HCT116 (cell line): ENCODE measurements at regions not wholly inside any gene's neighbourhood (a gene's known extent, or its start where the extent isn't known, plus 50 kb on each side); places are given as distances from the start of the nearest gene placed in this dataset.

Experiments
- ATAC-seq: fragments of 200-7000 bp; cut with Tn5 transposase; 2 replicates; pipeline ENCODE4 v1.9.1; 2020; ENCODE audit warnings: mild to moderate bottlenecking, moderate library complexity
- BruUV-seq: library from RNA; stranded (reverse); fragments of 400-500 nt; replicated peaks from 2 replicates; lab custom pipeline; 2021; lab: Mats Ljungman, UMichigan
- CTCF ChIA-PET: fragments of 300-600 bp; sonication (Branson Sonifier 250); formaldehyde crosslinking; loops from one replicate; lab custom pipeline; 2021; ENCODE audit warnings: antibody characterized with exemption; lab: Charles Lee
- POLR2A ChIA-PET: fragments of 300-600, 350-600 bp; sonication (Branson Sonifier 250); formaldehyde crosslinking; loops from one replicate; lab custom pipeline; 2021; ENCODE audit warnings: antibody characterized with exemption; lab: Charles Lee
- RAD21 ChIA-PET, 2 experiments: fragments of 300-600 bp; sonication (Branson Sonifier 250); formaldehyde crosslinking; loops; one replicate each; lab custom pipeline; 2023; ENCODE audit warnings: low total read pairs in 2 of 2; ENCODE audit not compliant: uncharacterized antibody in 2 of 2, unreplicated experiment in 2 of 2, low non-redundant PET in 1 of 2; lab: Charles Lee
- DNase-seq: peaks from one replicate; pipeline ENCODE4 v3.0.0-alpha.2; 2010; ENCODE audit warnings: low read depth, low spot score
- H2AFZ ChIP-seq: fragments of 200-600 bp; shearing (Covaris generic), sonication (generic); 2 replicates; pipeline ENCODE4 v1.6.1; 2017; ENCODE audit warnings: low read depth, mixed run types, mixed read lengths, antibody characterized with exemption, low read length; ENCODE audit not compliant: poor library complexity, severe bottlenecking
- H3K27ac ChIP-seq: 2 replicates; pipeline ENCODE4 v1.5.1; 2012; ENCODE audit warnings: low read depth, low read length
- H3K27me3 ChIP-seq: fragments of 200-600 bp; sonication (generic); 2 replicates; pipeline ENCODE4 v1.6.1; 2016; ENCODE audit warnings: mixed run types, low read length, mixed read lengths; ENCODE audit not compliant: insufficient read depth
- H3K36me3 ChIP-seq, 2 experiments: fragments of 200-500 bp in 1 of 2; fragments of 200-600 bp in 1 of 2; sonication (Bioruptor generic) in 1 of 2; sonication (generic) in 1 of 2; 2 replicates each; pipeline versions ENCODE4 v1.5.1 to v1.6.1; 2014 to 2016; ENCODE audit warnings: low read length in 2 of 2, inconsistent platforms in 1 of 2, mixed read lengths in 1 of 2, mixed run types in 1 of 2; ENCODE audit not compliant: insufficient read depth in 2 of 2, control insufficient read depth in 1 of 2
- H3K4me1 ChIP-seq, 2 experiments: fragments of 200-600 bp in 1 of 2; sonication (generic) in 1 of 2; 2 replicates each; pipeline versions ENCODE4 v1.5.1 to v1.6.1; 2012 to 2017; ENCODE audit warnings: low read length in 2 of 2, inconsistent platforms in 1 of 2, mild to moderate bottlenecking in 1 of 2, mixed read lengths in 1 of 2, mixed run types in 1 of 2, moderate library complexity in 1 of 2; ENCODE audit not compliant: insufficient read depth in 2 of 2, control insufficient read depth in 1 of 2
- H3K4me2 ChIP-seq: fragments of 200-600 bp; sonication (generic); 2 replicates; pipeline ENCODE4 v1.6.1; 2017; ENCODE audit warnings: mixed run types, low read length, mixed read lengths
- H3K4me3 ChIP-seq, 2 experiments: fragments of 200-600 bp in 1 of 2; sonication (generic) in 1 of 2; replicated peaks in 1 of 2; 2 replicates each; pipeline ENCODE4 v1.5.1; 2011 to 2016; ENCODE audit warnings: low read length in 2 of 2, control low read depth in 1 of 2, low read depth in 1 of 2, mild to moderate bottlenecking in 1 of 2, mixed read lengths in 1 of 2, mixed run types in 1 of 2
- H3K79me2 ChIP-seq: fragments of 200-600 bp; sonication (generic); 2 replicates; pipeline ENCODE4 v1.6.1; 2017; ENCODE audit warnings: mild to moderate bottlenecking, mixed run types, low read length, moderate library complexity, mixed read lengths; ENCODE audit not compliant: insufficient read depth
- H3K9ac ChIP-seq: fragments of 200-600 bp; sonication (generic); 2 replicates; pipeline ENCODE4 v1.6.1; 2016; ENCODE audit warnings: low read length, mixed read lengths
- H3K9me2 ChIP-seq: fragments of 200-600 bp; sonication (generic), shearing (Covaris generic); 2 replicates; pipeline ENCODE4 v1.6.1; 2017; ENCODE audit warnings: mixed run types, mild to moderate bottlenecking, moderate library complexity; ENCODE audit not compliant: insufficient read depth
- H3K9me3 ChIP-seq, 2 experiments: fragments of 200-500 bp in 1 of 2; fragments of 200-600 bp in 1 of 2; sonication (Bioruptor generic) in 1 of 2; sonication (generic) in 1 of 2; 2 replicates each; pipeline ENCODE4 v1.6.1; 2014 to 2017; ENCODE audit warnings: low read length in 2 of 2, mixed read lengths in 2 of 2, inconsistent platforms in 1 of 2, low read depth in 1 of 2, mild to moderate bottlenecking in 1 of 2, mixed run types in 1 of 2, moderate library complexity in 1 of 2; ENCODE audit not compliant: control insufficient read depth in 1 of 2, insufficient read depth in 1 of 2
- H4K20me1 ChIP-seq: fragments of 200-600 bp; sonication (generic), shearing (Covaris generic); 2 replicates; pipeline ENCODE4 v1.6.1; 2017; ENCODE audit warnings: mixed run types, mild to moderate bottlenecking, moderate library complexity; ENCODE audit not compliant: insufficient read depth
- CEBPB ChIP-seq: IDR thresholded peaks from 2 replicates; pipeline ENCODE4 v1.6.1; 2012; ENCODE audit warnings: low read depth
- EGR1 ChIP-seq: IDR thresholded peaks from 2 replicates; pipeline ENCODE4 v1.6.1; 2012; ENCODE audit warnings: low read depth
- EZH2phosphoT487 ChIP-seq: fragments of 200-600 bp; IDR thresholded peaks from 2 replicates; pipeline ENCODE4 v1.6.1; 2018; ENCODE audit warnings: antibody characterized with exemption, borderline replicate concordance
- POLR2A ChIP-seq: IDR thresholded peaks from 2 replicates; pipeline ENCODE4 v1.7.0; 2011; ENCODE audit warnings: borderline replicate concordance; ENCODE audit not compliant: insufficient read depth, insufficient read length; ENCODE audit errors: extremely low read depth
- SRF ChIP-seq: IDR thresholded peaks from 2 replicates; pipeline ENCODE4 v1.6.1; 2012; ENCODE audit warnings: low read depth
- intact Hi-C: fragments of 100-400 bp; cut with micrococcal nuclease; formaldehyde crosslinking; loops from 2 replicates; pipeline ENCODE4 v1.10.0; 2022
- TF ChIP-seq, protein P1 (sequence below), 3 experiments: fragments of 200-600 bp in 1 of 3; sonication (generic) in 1 of 3; IDR thresholded peaks in 2 of 3; conservative IDR thresholded peaks in 1 of 3; 2 replicates each; pipeline ENCODE4 v1.5.1; 2012 to 2017; ENCODE audit warnings: low read depth in 2 of 3, low read length in 2 of 3, antibody characterized with exemption in 1 of 3, borderline replicate concordance in 1 of 3, control low read depth in 1 of 3, mild to moderate bottlenecking in 1 of 3, mixed read lengths in 1 of 3, mixed run types in 1 of 3, moderate library complexity in 1 of 3; ENCODE audit not compliant: insufficient read depth in 1 of 3
- TF ChIP-seq, protein P2 (sequence below): IDR thresholded peaks from 2 replicates; pipeline ENCODE4 v1.6.1; 2012
- TF ChIP-seq, protein P3 (sequence below): IDR thresholded peaks from 2 replicates; pipeline ENCODE4 v1.6.1; 2012
- TF ChIP-seq, protein P4 (sequence below): IDR thresholded peaks from 2 replicates; pipeline ENCODE4 v1.6.1; 2011; ENCODE audit warnings: mild to moderate bottlenecking, low read length, moderate library complexity; ENCODE audit not compliant: insufficient replicate concordance; ENCODE audit errors: extremely low read depth

DNA sequence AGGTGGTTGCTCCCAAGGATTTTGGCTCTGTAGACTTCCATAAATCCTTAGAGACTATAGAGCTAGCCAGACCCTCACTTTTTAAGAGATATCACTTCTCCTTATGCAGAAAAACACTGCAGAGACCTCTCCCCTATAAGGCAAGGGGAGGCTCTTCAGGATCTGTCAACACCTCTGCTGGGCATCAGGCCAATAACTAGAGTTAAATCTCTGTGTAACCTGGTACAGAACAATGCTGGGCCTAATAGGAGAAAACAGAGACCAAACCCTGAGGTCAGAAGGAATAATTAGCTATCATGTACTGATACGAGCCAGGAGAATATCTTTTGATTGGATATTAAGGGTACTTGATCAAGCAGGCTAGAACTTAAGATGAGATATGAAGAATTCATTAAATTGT is 358.5 kb downstream of the TBC1D4 start (continued):
- TF ChIP-seq, protein P1, sequence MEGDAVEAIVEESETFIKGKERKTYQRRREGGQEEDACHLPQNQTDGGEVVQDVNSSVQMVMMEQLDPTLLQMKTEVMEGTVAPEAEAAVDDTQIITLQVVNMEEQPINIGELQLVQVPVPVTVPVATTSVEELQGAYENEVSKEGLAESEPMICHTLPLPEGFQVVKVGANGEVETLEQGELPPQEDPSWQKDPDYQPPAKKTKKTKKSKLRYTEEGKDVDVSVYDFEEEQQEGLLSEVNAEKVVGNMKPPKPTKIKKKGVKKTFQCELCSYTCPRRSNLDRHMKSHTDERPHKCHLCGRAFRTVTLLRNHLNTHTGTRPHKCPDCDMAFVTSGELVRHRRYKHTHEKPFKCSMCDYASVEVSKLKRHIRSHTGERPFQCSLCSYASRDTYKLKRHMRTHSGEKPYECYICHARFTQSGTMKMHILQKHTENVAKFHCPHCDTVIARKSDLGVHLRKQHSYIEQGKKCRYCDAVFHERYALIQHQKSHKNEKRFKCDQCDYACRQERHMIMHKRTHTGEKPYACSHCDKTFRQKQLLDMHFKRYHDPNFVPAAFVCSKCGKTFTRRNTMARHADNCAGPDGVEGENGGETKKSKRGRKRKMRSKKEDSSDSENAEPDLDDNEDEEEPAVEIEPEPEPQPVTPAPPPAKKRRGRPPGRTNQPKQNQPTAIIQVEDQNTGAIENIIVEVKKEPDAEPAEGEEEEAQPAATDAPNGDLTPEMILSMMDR (IDR thresholded peaks at IDR 0.05 in 2 of 3, conservative IDR thresholded peaks at IDR 0.05 in 1 of 3; ENCODE audit: borderline replicate concordance in 1 of 3, insufficient read depth in 1 of 3, low read depth in 2 of 3, low read length in 2 of 3) = no peak
- TF ChIP-seq, protein P2, sequence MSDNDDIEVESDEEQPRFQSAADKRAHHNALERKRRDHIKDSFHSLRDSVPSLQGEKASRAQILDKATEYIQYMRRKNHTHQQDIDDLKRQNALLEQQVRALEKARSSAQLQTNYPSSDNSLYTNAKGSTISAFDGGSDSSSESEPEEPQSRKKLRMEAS = no peak
- TF ChIP-seq SRF = no peak
- no peak for TF ChIP-seq POLR2A
- TF ChIP-seq EZH2phosphoT487 = no peak

DNA sequence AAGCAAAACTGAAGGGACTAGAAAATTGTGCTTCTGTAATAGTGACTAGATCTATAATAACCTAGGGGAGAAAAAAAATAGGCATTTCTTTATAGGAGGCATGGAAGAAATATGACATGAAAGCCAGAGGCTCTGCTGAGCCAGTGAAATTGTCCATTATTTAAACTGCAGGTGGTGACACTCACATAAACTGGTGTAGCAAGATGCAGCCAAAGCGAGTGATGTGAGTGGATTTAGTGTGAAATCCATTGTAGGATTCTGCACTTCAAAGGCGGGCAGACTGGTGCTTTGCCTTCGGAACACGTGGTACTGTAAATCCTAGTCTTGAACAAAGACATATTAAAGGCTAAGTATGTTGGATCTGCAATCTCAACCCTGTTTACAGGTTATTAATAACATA is 361.9 kb downstream of the TBC1D4 start:
- H3K27me3 ChIP-seq = no peaks in the 10 kb centered on the region
- no peaks in the 10 kb centered on the region for H3K36me3 ChIP-seq
- no peak overlapping the region for H3K9ac ChIP-seq
- H3K4me2 ChIP-seq = no peak overlapping the region
- POLR2A ChIA-PET = no interaction called here
- no peaks in the 10 kb centered on the region; the same call in 1 of the 2 replicates for H4K20me1 ChIP-seq
- no peaks in the 10 kb centered on the region for H3K79me2 ChIP-seq
- H3K9me3 ChIP-seq = no peaks in the 10 kb centered on the region
- intact Hi-C loops = no loop called here
- H3K9me2 ChIP-seq = no peaks in the 10 kb centered on the region
- TF ChIP-seq, protein P3, sequence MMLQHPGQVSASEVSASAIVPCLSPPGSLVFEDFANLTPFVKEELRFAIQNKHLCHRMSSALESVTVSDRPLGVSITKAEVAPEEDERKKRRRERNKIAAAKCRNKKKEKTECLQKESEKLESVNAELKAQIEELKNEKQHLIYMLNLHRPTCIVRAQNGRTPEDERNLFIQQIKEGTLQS = no peak
- TF ChIP-seq EGR1 (no peak), CEBPB (no peak), SRF (no peak)
- TF ChIP-seq, protein P4, sequence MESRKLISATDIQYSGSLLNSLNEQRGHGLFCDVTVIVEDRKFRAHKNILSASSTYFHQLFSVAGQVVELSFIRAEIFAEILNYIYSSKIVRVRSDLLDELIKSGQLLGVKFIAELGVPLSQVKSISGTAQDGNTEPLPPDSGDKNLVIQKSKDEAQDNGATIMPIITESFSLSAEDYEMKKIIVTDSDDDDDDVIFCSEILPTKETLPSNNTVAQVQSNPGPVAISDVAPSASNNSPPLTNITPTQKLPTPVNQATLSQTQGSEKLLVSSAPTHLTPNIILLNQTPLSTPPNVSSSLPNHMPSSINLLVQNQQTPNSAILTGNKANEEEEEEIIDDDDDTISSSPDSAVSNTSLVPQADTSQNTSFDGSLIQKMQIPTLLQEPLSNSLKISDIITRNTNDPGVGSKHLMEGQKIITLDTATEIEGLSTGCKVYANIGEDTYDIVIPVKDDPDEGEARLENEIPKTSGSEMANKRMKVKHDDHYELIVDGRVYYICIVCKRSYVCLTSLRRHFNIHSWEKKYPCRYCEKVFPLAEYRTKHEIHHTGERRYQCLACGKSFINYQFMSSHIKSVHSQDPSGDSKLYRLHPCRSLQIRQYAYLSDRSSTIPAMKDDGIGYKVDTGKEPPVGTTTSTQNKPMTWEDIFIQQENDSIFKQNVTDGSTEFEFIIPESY = no peak
- TF ChIP-seq, protein P2 = no peak
- no peak overlapping the region for H3K4me3 ChIP-seq
- CTCF ChIA-PET = no interaction called here
- RAD21 ChIA-PET = no interaction called here
- H3K4me1 ChIP-seq = no peaks in the 10 kb centered on the region
- DNase-seq = no peak
- H3K27ac ChIP-seq = no peak overlapping the region
- BruUV-seq = no TSS peak
- ATAC-seq = no peak
- H2AFZ ChIP-seq = no peak overlapping the region
